ENCODE measurements at regions not wholly inside any gene's neighbourhood (a gene's known extent, or its start where the extent isn't known, plus 50 kb on each side); places are given as distances from the start of the nearest gene placed in this dataset.
"Not testable (repeated sequence)": the region's sequence is repeated elsewhere in the genome, so short reads cannot be mapped to it uniquely, and the experiment has no call there.

DNA sequence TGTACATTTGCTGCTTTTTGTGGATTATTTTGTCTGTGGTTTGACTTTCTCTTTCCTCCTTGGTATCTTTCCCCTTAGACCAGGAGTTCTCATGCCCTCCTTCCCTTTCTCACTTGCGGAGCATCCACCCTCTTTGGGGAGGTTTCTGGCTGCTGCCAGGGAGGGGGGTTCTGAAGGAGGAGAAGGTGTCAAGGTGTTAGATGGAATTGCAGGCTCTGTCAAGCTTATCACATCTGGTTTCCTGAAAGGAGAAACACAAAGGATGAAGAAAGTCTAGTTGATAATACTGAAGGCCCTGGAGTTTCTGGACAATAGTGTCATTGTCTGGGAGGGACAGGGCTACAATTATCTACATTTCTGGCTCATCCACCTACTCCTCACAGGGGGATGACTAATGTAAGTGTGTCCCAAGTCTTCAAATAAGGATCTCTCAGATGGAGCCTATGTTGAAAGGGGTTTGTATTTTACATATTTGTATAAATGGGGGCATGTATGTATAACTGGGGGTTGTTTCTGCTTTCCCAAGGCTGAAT, 217.3 kb upstream of the CCDC196 start:
- H3K9me3 ChIP-seq (ENCODE audit: low read depth, low read length, poor library complexity, severe bottlenecking) = no peaks in the 10 kb centered on the region
- no peak overlapping the region for H3K27ac ChIP-seq (ENCODE audit: low read depth, low read length, poor library complexity, severe bottlenecking)
- no peaks in the 10 kb centered on the region for H3K36me3 ChIP-seq (ENCODE audit: insufficient read depth, low read length, poor library complexity, severe bottlenecking)
- ChIA-PET CTCF (no interaction called here), POLR2A (ENCODE audit: low non-redundant PET) (no interaction called here)
- DNase-seq (ENCODE audit: low spot score) = no peak
- H3K4me3 ChIP-seq (ENCODE audit: low read depth, low read length, poor library complexity, severe bottlenecking) = no peak overlapping the region
- no TSS peak for BruUV-seq (replicated peaks)
- intact Hi-C loops (cut with micrococcal nuclease; ENCODE audit: unreplicated experiment) = no loop called here
- H3K4me1 ChIP-seq (ENCODE audit: insufficient read depth, low read length, poor library complexity, severe bottlenecking) = no peaks in the 10 kb centered on the region
- no peaks in the 10 kb centered on the region for H3K27me3 ChIP-seq (replicated peaks; ENCODE audit: insufficient read depth, low read depth, low read length, poor library complexity)
- TF ChIP-seq EZH2 (IDR thresholded peaks at IDR 0.05; ENCODE audit: borderline replicate concordance, low read depth, low read length, poor library complexity, severe bottlenecking) (no peak), CTCF (conservative IDR thresholded peaks at IDR 0.05; ENCODE audit: low read depth, low read length) (no peak)

DNA sequence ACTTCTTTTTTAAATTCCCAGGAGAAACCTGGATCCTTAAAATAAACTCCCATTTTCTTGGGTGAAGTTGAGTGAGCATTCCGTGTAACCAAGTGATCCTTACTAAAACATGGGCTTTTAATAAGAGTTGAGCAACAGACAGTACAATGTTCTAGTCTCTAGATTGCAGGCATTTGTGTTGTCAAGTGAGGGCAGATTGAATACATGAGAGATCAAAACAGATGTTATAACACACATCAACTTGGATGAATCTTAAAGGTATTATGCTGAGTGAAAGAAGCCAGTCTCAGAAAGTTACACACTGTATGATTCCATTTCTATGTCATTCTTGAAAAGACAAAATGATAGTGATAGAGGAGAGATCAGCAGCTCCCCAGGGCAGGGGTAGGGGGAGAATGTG, 213.9 kb upstream of the CCDC196 start:
- no peaks in the 10 kb centered on the region for H3K27me3 ChIP-seq (replicated peaks; ENCODE audit: insufficient read depth, low read depth, low read length, poor library complexity)
- no peak for DNase-seq (ENCODE audit: low spot score)
- intact Hi-C loops (cut with micrococcal nuclease; ENCODE audit: unreplicated experiment) = no loop called here
- H3K4me1 ChIP-seq (ENCODE audit: insufficient read depth, low read length, poor library complexity, severe bottlenecking) = no peaks in the 10 kb centered on the region
- POLR2A ChIA-PET (ENCODE audit: low non-redundant PET) = no interaction called here
- H3K9me3 ChIP-seq (ENCODE audit: low read depth, low read length, poor library complexity, severe bottlenecking) = no peaks in the 10 kb centered on the region
- no peak overlapping the region for H3K4me3 ChIP-seq (ENCODE audit: low read depth, low read length, poor library complexity, severe bottlenecking)
- no peak overlapping the region for H3K27ac ChIP-seq (ENCODE audit: low read depth, low read length, poor library complexity, severe bottlenecking)
- CTCF ChIA-PET = no interaction called here
- no peak for TF ChIP-seq CTCF (conservative IDR thresholded peaks at IDR 0.05; ENCODE audit: low read depth, low read length)
- no TSS peak for BruUV-seq (replicated peaks)
- H3K36me3 ChIP-seq (ENCODE audit: insufficient read depth, low read length, poor library complexity, severe bottlenecking) = no peaks in the 10 kb centered on the region

GRCh38 chr14:66273261-66273832, 212.8 kb upstream of the CCDC196 start:
- no peaks in the 10 kb centered on the region for H3K36me3 ChIP-seq (ENCODE audit: insufficient read depth, low read length, poor library complexity, severe bottlenecking)
- POLR2A ChIA-PET (ENCODE audit: low non-redundant PET) = no interaction called here
- no peaks in the 10 kb centered on the region for H3K9me3 ChIP-seq (ENCODE audit: low read depth, low read length, poor library complexity, severe bottlenecking)
- H3K4me3 ChIP-seq (ENCODE audit: low read depth, low read length, poor library complexity, severe bottlenecking) = no peak overlapping the region
- intact Hi-C loops (cut with micrococcal nuclease; ENCODE audit: unreplicated experiment) = no loop called here
- BruUV-seq (replicated peaks) = no TSS peak
- DNase-seq (ENCODE audit: low spot score) = no peak
- CTCF ChIA-PET = no interaction called here
- no peak for TF ChIP-seq CTCF (conservative IDR thresholded peaks at IDR 0.05; ENCODE audit: low read depth, low read length)
- no peak for TF ChIP-seq EZH2 (IDR thresholded peaks at IDR 0.05; ENCODE audit: borderline replicate concordance, low read depth, low read length, poor library complexity, severe bottlenecking)
- H3K4me1 ChIP-seq (ENCODE audit: insufficient read depth, low read length, poor library complexity, severe bottlenecking) = no peaks in the 10 kb centered on the region
- no peaks in the 10 kb centered on the region for H3K27me3 ChIP-seq (replicated peaks; ENCODE audit: insufficient read depth, low read depth, low read length, poor library complexity)
- no peak overlapping the region for H3K27ac ChIP-seq (ENCODE audit: low read depth, low read length, poor library complexity, severe bottlenecking)

DNA sequence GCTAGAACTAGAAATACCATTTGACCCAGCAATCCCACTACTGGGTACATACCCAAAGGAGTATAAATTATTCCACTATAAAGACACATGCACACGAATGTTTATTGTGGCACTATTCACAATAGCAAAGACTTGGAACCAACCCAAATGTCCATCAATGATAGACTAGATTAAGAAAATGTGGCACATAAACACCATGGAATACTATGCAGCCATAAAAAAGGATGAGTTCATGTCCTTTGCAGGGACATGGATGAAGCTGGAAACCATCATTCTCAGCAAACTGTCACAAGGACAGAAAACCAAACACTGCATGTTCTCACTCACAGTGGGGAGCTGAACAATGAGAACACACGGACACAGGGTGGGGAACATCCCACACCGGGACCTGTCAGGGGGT, 207.8 kb upstream of the CCDC196 start:
- H3K4me1 ChIP-seq (ENCODE audit: insufficient read depth, low read length, poor library complexity, severe bottlenecking); H3K4me3 ChIP-seq (ENCODE audit: low read depth, low read length, poor library complexity, severe bottlenecking); BruUV-seq (replicated peaks); H3K27me3 ChIP-seq (replicated peaks; ENCODE audit: insufficient read depth, low read depth, low read length, poor library complexity); DNase-seq (ENCODE audit: low spot score); intact Hi-C loops (cut with micrococcal nuclease; ENCODE audit: unreplicated experiment); H3K27ac ChIP-seq (ENCODE audit: low read depth, low read length, poor library complexity, severe bottlenecking); H3K36me3 ChIP-seq (ENCODE audit: insufficient read depth, low read length, poor library complexity, severe bottlenecking); CTCF ChIA-PET; H3K9me3 ChIP-seq (ENCODE audit: low read depth, low read length, poor library complexity, severe bottlenecking); POLR2A ChIA-PET (ENCODE audit: low non-redundant PET): not testable (repeated sequence)
